CD4-positive, alpha-beta T cell treated with Interleukin-12 subunit alpha and Interleukin-12 subunit beta, for 1 hour (primary cell): ENCODE measurements at regions not wholly inside any gene's neighbourhood (a gene's known extent, or its start where the extent isn't known, plus 50 kb on each side); places are given as distances from the start of the nearest gene placed in this dataset.
"Not testable (repeated sequence)": the region's sequence is repeated elsewhere in the genome, so short reads cannot be mapped to it uniquely, and the experiment has no call there.

Experiments
- DNase-seq: peaks from one replicate; pipeline ENCODE4 v3.0.0-alpha.2; 2020

- no peak for DNase-seq
These were observed 771.4 kb downstream of the DIAPH3 start for GRCh38 chr13:59392328-59392727.

- no peak for DNase-seq
These were observed 769.2 kb downstream of the DIAPH3 start for GRCh38 chr13:59394496-59394895.

- DNase-seq = no peak
These were observed 765.6 kb downstream of the DIAPH3 start for GRCh38 chr13:59398127-59398526.

GRCh38 chr13:59398661-59399060 lies 765.1 kb downstream of the DIAPH3 start:
- no peak for DNase-seq

- no peak for DNase-seq
These were observed 764.2 kb downstream of the DIAPH3 start for GRCh38 chr13:59399513-59399912.

- no peak for DNase-seq
These were observed 759.4 kb downstream of the DIAPH3 start for GRCh38 chr13:59404331-59404730.

GRCh38 chr13:59407251-59407650 lies 756.5 kb downstream of the DIAPH3 start:
- not testable (repeated sequence) for DNase-seq

GRCh38 chr13:59408738-59409137 lies 755.0 kb downstream of the DIAPH3 start:
- no peak for DNase-seq

GRCh38 chr13:59409211-59409610 lies 754.5 kb downstream of the DIAPH3 start:
- no peak for DNase-seq

GRCh38 chr13:59409634-59410200 lies 754.0 kb downstream of the DIAPH3 start:
- no peak for DNase-seq

GRCh38 chr13:59413126-59413525 lies 750.6 kb downstream of the DIAPH3 start:
- no peak for DNase-seq

- DNase-seq = no peak
These were observed 749.7 kb downstream of the DIAPH3 start for GRCh38 chr13:59414006-59414405.

- no peak for DNase-seq
These were observed 748.2 kb downstream of the DIAPH3 start for GRCh38 chr13:59415498-59415897.

- no peak for DNase-seq
These were observed 747.2 kb downstream of the DIAPH3 start for GRCh38 chr13:59416561-59416960.

- DNase-seq = no peak
These were observed 741.1 kb downstream of the DIAPH3 start for GRCh38 chr13:59422646-59423045.

- DNase-seq = no peak
These were observed 739.9 kb downstream of the DIAPH3 start for GRCh38 chr13:59423708-59424340.

- DNase-seq = no peak
These were observed 739.1 kb downstream of the DIAPH3 start for GRCh38 chr13:59424661-59425060.

GRCh38 chr13:59425211-59425741 lies 738.5 kb downstream of the DIAPH3 start:
- DNase-seq = no peak

- DNase-seq = no peak
These were observed 728.7 kb downstream of the DIAPH3 start for GRCh38 chr13:59435024-59435423.

- no peak for DNase-seq
These were observed 726.0 kb downstream of the DIAPH3 start for GRCh38 chr13:59437544-59438301.

GRCh38 chr13:59439776-59440428 lies 723.8 kb downstream of the DIAPH3 start:
- no peak for DNase-seq

GRCh38 chr13:59441068-59441467 lies 722.7 kb downstream of the DIAPH3 start:
- not testable (repeated sequence) for DNase-seq

GRCh38 chr13:59441596-59442280 lies 722.0 kb downstream of the DIAPH3 start:
- no peak for DNase-seq
